K562 (cell line): ENCODE measurements at regions not wholly inside any gene's neighbourhood (a gene's known extent, or its start where the extent isn't known, plus 50 kb on each side); places are given as distances from the start of the nearest gene placed in this dataset.

Experiments
- ATAC-seq: fragments of 200-7000 bp; cut with Tn5 transposase; 3 replicates; pipeline ENCODE4 v1.9.1; 2020; ENCODE audit warnings: moderate library complexity
- BruUV-seq: library from RNA; stranded (reverse); fragments of 400-500 nt; replicated peaks from 2 replicates; lab custom pipeline; 2021; lab: Mats Ljungman, UMichigan
- CTCF ChIA-PET: fragments of 300-600 bp; formaldehyde crosslinking; extraction: SDS; loops from one replicate; lab custom pipeline; 2021; ENCODE audit warnings: low intra/inter-chr PET ratio; lab: Yijun Ruan, JAX
- POLR2A ChIA-PET: fragments of 300-600, 350-650 bp; sonication (Branson Sonifier 250); formaldehyde crosslinking; extraction: SDS; loops from one replicate; lab custom pipeline; 2021; ENCODE audit warnings: antibody characterized with exemption, inconsistent platforms; lab: Yijun Ruan, JAX
- DNase-seq, 4 experiments: peaks; one replicate each; pipeline versions ENCODE4 v3.0.0 to v3.0.0-alpha.2; 2011 to 2018; ENCODE audit warnings: low spot score in 3 of 4, mixed read lengths in 3 of 4; ENCODE audit errors: extremely low read depth in 1 of 4
- FAIRE-seq: peaks from 2 replicates; lab custom pipeline; 2011; peaks lifted over from hg19 to GRCh38; lab: Jason Lieb, UNC
- H2AFZ ChIP-seq: 2 replicates; pipeline ENCODE4 v1.6.0; 2011; ENCODE audit warnings: low read depth, low read length, control low read depth, inconsistent platforms
- H3K27ac ChIP-seq: fragments of 200-600 bp; 3 replicates; pipeline ENCODE4 v1.8.0; 2011; ENCODE audit warnings: low read depth, mild to moderate bottlenecking, control low read depth, inconsistent platforms, low read length, moderate library complexity, mixed read lengths; ENCODE audit errors: extremely low read depth
- H3K27me3 ChIP-seq, 2 experiments: fragments of 300-600 bp in 1 of 2; 2 replicates in 1 of 2; 3 replicates in 1 of 2; pipeline versions ENCODE4 v1.6.0 to v1.8.0; 2011; ENCODE audit warnings: inconsistent platforms in 2 of 2, low read length in 2 of 2, mild to moderate bottlenecking in 1 of 2, mixed read lengths in 1 of 2, moderate library complexity in 1 of 2; ENCODE audit not compliant: control insufficient read depth in 2 of 2, insufficient read depth in 2 of 2
- H3K36me3 ChIP-seq: fragments of 300-600 bp; 3 replicates; pipeline ENCODE4 v1.8.0; 2011; ENCODE audit warnings: mild to moderate bottlenecking, low read length, inconsistent platforms; ENCODE audit not compliant: control insufficient read depth, insufficient read depth
- H3K4me1 ChIP-seq, 2 experiments: fragments of 200-600 bp in 1 of 2; replicated peaks in 1 of 2; 2 replicates in 1 of 2; 3 replicates in 1 of 2; pipeline versions ENCODE4 v1.5.1 to v1.8.0; 2011; ENCODE audit warnings: inconsistent platforms in 2 of 2, low read length in 2 of 2, mild to moderate bottlenecking in 1 of 2, mixed read lengths in 1 of 2, moderate library complexity in 1 of 2; ENCODE audit not compliant: control insufficient read depth in 2 of 2, insufficient read depth in 2 of 2
- H3K4me2 ChIP-seq: 2 replicates; pipeline ENCODE4 v1.6.1; 2011; ENCODE audit warnings: low read length, control low read depth, inconsistent platforms, mixed read lengths; ENCODE audit not compliant: insufficient read depth
- H3K4me3 ChIP-seq: fragments of 200-600 bp; sonication (generic), shearing (Covaris generic); 2 replicates; pipeline ENCODE4 v1.5.1; 2016; ENCODE audit warnings: control low read depth, inconsistent platforms
- H3K79me2 ChIP-seq: fragments of 200-600 bp; 3 replicates; pipeline ENCODE4 v1.8.0; 2011; ENCODE audit warnings: low read length, inconsistent platforms; ENCODE audit not compliant: control insufficient read depth, insufficient read depth
- H3K9ac ChIP-seq, 2 experiments: 2 replicates each; pipeline versions ENCODE4 v1.6.0 to v1.6.1; 2011; ENCODE audit warnings: low read depth in 2 of 2, low read length in 2 of 2, control low read depth in 1 of 2, inconsistent platforms in 1 of 2, mild to moderate bottlenecking in 1 of 2, mixed read lengths in 1 of 2; ENCODE audit not compliant: insufficient read depth in 1 of 2
- H3K9me1 ChIP-seq: one replicate; pipeline ENCODE4 v1.6.0; 2011; ENCODE audit warnings: inconsistent platforms, mild to moderate bottlenecking, low read length, moderate library complexity; ENCODE audit not compliant: control insufficient read depth, insufficient read depth
- H3K9me3 ChIP-seq: replicated peaks from 2 replicates; pipeline ENCODE4 v1.5.1; 2011; ENCODE audit warnings: low read depth, low read length, inconsistent platforms; ENCODE audit not compliant: control insufficient read depth, insufficient read depth
- H4K20me1 ChIP-seq: replicated peaks from 2 replicates; pipeline ENCODE4 v1.6.1; 2011; ENCODE audit warnings: low read length, inconsistent platforms, mixed read lengths; ENCODE audit not compliant: control insufficient read depth, insufficient read depth
- DPF2 ChIP-seq: fragments of 450-650 bp; IDR thresholded peaks from 2 replicates; pipeline ENCODE4 v1.6.1; 2016
- HNRNPL ChIP-seq: fragments of 200-400 bp; formaldehyde crosslinking; IDR thresholded peaks from 2 replicates; pipeline ENCODE4 v1.6.1; 2017; ENCODE audit warnings: low read depth, mild to moderate bottlenecking, low read length
- HNRNPLL ChIP-seq: fragments of 200-400 bp; formaldehyde crosslinking; IDR thresholded peaks from 2 replicates; pipeline ENCODE4 v1.6.1; 2017; ENCODE audit warnings: low read length, low read depth, mild to moderate bottlenecking; ENCODE audit not compliant: poor library complexity, severe bottlenecking
- KDM2B ChIP-seq: fragments of 250-450 bp; sonication (Bioruptor Pico); IDR thresholded peaks from 2 replicates; pipeline ENCODE4 v1.8.0; 2021; ENCODE audit warnings: mild to moderate bottlenecking, moderate library complexity
- KHSRP ChIP-seq: fragments of 450-650 bp; IDR thresholded peaks from 2 replicates; pipeline ENCODE4 v1.6.1; 2017
- KLF16 ChIP-seq: IDR thresholded peaks from 2 replicates; pipeline ENCODE4 v1.6.1; 2016; ENCODE audit warnings: antibody characterized with exemption
- MBD2 ChIP-seq: sonication (generic); IDR thresholded peaks from 2 replicates; pipeline ENCODE4 v1.6.1; 2016; ENCODE audit warnings: low read depth, borderline replicate concordance
- NEUROD1 ChIP-seq: fragments of 150-350 bp; IDR thresholded peaks from 2 replicates; pipeline ENCODE4 v1.6.1; 2014; ENCODE audit warnings: borderline replicate concordance, low read length, low read depth; ENCODE audit not compliant: partially characterized antibody
- NFE2L1 ChIP-seq: fragments of 450-650 bp; IDR thresholded peaks from 2 replicates; pipeline ENCODE4 v1.6.1; 2016; ENCODE audit warnings: missing genetic modification characterization, low read depth, mild to moderate bottlenecking, missing compliant biosample characterization, moderate library complexity, borderline replicate concordance
- POLR2H ChIP-seq: IDR thresholded peaks from 2 replicates; pipeline ENCODE4 v1.6.1; 2016; ENCODE audit warnings: missing genetic modification characterization, low read depth, mild to moderate bottlenecking, control low read depth, missing compliant biosample characterization, moderate library complexity
- POLR3A ChIP-seq: IDR thresholded peaks from 2 replicates; pipeline ENCODE4 v1.6.1; 2011; ENCODE audit warnings: borderline replicate concordance, mild to moderate bottlenecking, moderate library complexity; ENCODE audit not compliant: insufficient read length, insufficient read depth; ENCODE audit errors: extremely low read depth
- SIN3B ChIP-seq: fragments of 450-650 bp; IDR thresholded peaks from 2 replicates; pipeline ENCODE4 v1.6.1; 2017; ENCODE audit warnings: low read depth, mild to moderate bottlenecking, moderate library complexity
- XRCC5 ChIP-seq: fragments of 200-400 bp; formaldehyde crosslinking; IDR thresholded peaks from 2 replicates; pipeline ENCODE4 v1.6.1; 2017; ENCODE audit warnings: low read depth, mild to moderate bottlenecking, low read length
- ZNF184 ChIP-seq: sonication (generic); formaldehyde crosslinking; IDR thresholded peaks from 2 replicates; pipeline ENCODE4 v1.5.0; 2020; ENCODE audit warnings: missing genetic modification reagents
- ZNF696 ChIP-seq: fragments of 250-450 bp; sonication (Bioruptor Pico); conservative IDR thresholded peaks from 2 replicates; pipeline ENCODE4 v1.4.0; 2020; ENCODE audit warnings: mild to moderate bottlenecking, moderate library complexity
- WGBS: fragments of 100-300 bp; shearing (Covaris generic); methylation state at CpG from one replicate; pipeline ENCODE4 v1.1.6; 2016; ENCODE audit warnings: low coverage, mixed read lengths; ENCODE audit not compliant: insufficient coverage; ENCODE audit errors: missing lambda C conversion rate; 5-methylcytosine and 5-hydroxymethylcytosine counted together
- in situ Hi-C: fragments of 300-500 bp; cut with MboI; formaldehyde crosslinking; loops from 4 replicates; pipeline ENCODE4 v1.15.0; 2018; ENCODE audit warnings: inconsistent platforms, mixed read lengths
- intact Hi-C: fragments of 100-400 bp; cut with micrococcal nuclease; formaldehyde crosslinking; loops from 2 replicates; pipeline ENCODE4 v1.14.2; 2022
- TF ChIP-seq, protein P1 (sequence below): fragments of 450-650 bp; IDR thresholded peaks from 2 replicates; pipeline ENCODE4 v1.6.1; 2016
- TF ChIP-seq, protein P2 (sequence below): fragments of 450-650 bp; formaldehyde crosslinking; IDR thresholded peaks from 2 replicates; pipeline ENCODE4 v1.4.0; 2022; ENCODE audit warnings: missing genetic modification characterization

DNA sequence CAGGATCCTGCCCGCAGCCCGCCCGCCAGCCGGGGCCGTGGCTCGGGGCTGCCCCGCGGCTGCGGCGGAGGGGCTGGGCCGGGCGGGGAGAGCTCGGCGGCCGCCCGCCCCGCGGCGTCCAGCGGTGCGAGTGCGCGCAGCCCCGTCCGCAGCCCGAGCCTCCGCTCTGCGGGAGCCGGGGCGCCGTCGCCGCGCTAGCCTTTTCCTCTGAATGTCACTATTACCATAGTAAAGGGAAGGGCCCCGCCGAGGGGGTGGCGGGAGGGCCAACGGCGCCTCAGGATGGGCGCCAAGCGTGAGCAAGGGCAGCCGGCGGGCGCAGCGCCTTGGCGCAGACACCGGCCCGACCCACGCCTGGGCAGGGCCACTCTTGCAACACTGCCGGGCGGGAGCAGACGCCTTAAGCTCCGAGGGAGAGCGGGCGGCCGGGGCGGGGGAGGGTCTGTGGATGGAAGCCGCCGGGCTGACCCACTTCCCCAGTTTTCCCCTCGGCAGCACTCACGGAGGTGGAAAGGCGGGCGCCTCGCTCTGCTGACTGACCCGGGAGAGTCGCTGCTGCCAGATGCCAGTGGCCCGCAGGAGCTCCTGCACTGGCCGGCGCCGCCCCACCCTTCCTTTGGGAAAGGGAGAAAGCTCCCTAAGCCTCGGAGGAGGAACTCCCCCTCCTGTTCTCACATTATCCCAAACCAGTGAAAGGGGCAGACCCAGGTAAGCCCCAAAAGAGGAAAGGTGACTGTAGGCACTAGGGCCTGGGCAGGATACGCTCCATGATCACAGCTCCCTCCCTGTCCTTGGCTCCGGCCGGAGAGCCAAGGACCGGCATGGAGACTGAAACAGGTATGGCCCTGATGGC, 329.4 kb downstream of the HNRNPD start:
- no peak overlapping the region for H3K9ac ChIP-seq
- no peaks in the 10 kb centered on the region for H3K79me2 ChIP-seq
- no peaks in the 10 kb centered on the region for H4K20me1 ChIP-seq
- FAIRE-seq, result no peak
- WGBS, result under 1% methylated on average over 32 of the region's 75 CpGs
- no TSS peak for BruUV-seq
- H3K27me3 ChIP-seq, result peaks cover 11 to 20% of the 10 kb centered on the region in 2 experiments; a peak in 4 of 5 replicates
- ChIA-PET CTCF (no interaction called here), POLR2A (no interaction called here)
- no peak overlapping the region for H3K4me2 ChIP-seq
- H3K9me3 ChIP-seq, result no peaks in the 10 kb centered on the region
- H3K9me1 ChIP-seq, result no peaks in the 10 kb centered on the region
- H2AFZ ChIP-seq, result no peak overlapping the region
- H3K4me1 ChIP-seq, result peaks cover 0 to 11% of the 10 kb centered on the region in 2 experiments; a peak in 1 of 5 replicates
- H3K36me3 ChIP-seq, result no peaks in the 10 kb centered on the region
- H3K4me3 ChIP-seq, result no peak overlapping the region
- no peak; the same call in 1 of the 3 replicates for ATAC-seq
- intact Hi-C loops, result no loop called here
- TF ChIP-seq MBD2 (no peak), KHSRP (no peak), HNRNPL (no peak), KLF16 (no peak), DPF2 (no peak), POLR3A (no peak), NEUROD1 (no peak), KDM2B (no peak), ZNF696 (CRISPR knock-in tag) (no peak), NFE2L1 (tag) (no peak), HNRNPLL (no peak), SIN3B (no peak), XRCC5 (no peak), POLR2H (no peak), ZNF184 (no peak)
- TF ChIP-seq, protein P1, sequence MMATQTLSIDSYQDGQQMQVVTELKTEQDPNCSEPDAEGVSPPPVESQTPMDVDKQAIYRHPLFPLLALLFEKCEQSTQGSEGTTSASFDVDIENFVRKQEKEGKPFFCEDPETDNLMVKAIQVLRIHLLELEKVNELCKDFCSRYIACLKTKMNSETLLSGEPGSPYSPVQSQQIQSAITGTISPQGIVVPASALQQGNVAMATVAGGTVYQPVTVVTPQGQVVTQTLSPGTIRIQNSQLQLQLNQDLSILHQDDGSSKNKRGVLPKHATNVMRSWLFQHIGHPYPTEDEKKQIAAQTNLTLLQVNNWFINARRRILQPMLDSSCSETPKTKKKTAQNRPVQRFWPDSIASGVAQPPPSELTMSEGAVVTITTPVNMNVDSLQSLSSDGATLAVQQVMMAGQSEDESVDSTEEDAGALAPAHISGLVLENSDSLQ, result no peak
- TF ChIP-seq, protein P2, sequence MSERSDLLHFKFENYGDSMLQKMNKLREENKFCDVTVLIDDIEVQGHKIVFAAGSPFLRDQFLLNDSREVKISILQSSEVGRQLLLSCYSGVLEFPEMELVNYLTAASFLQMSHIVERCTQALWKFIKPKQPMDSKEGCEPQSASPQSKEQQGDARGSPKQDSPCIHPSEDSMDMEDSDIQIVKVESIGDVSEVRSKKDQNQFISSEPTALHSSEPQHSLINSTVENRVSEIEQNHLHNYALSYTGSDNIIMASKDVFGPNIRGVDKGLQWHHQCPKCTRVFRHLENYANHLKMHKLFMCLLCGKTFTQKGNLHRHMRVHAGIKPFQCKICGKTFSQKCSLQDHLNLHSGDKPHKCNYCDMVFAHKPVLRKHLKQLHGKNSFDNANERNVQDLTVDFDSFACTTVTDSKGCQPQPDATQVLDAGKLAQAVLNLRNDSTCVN, result no peak
- H3K27ac ChIP-seq, result no peak overlapping the region
- DNase-seq, result peak in 1 of 4 experiments; percentile 5
- in situ Hi-C loops, result no loop called here
